GM21367 (cell line): ENCODE measurements at regions not wholly inside any gene's neighbourhood (a gene's known extent, or its start where the extent isn't known, plus 50 kb on each side); places are given as distances from the start of the nearest gene placed in this dataset.

Source experiments
- ATAC-seq: cut with Tn5 transposase; IDR thresholded peaks from one replicate; pipeline ENCODE4 v1.9.1; 2021; ENCODE audit not compliant: unreplicated experiment

- ATAC-seq = no peak
Measured at GRCh38 chr2:219886615-219887014, 259.2 kb downstream of the SLC4A3 start.

GRCh38 chr2:219887870-219888269, 260.4 kb downstream of the SLC4A3 start:
- no peak for ATAC-seq

DNA sequence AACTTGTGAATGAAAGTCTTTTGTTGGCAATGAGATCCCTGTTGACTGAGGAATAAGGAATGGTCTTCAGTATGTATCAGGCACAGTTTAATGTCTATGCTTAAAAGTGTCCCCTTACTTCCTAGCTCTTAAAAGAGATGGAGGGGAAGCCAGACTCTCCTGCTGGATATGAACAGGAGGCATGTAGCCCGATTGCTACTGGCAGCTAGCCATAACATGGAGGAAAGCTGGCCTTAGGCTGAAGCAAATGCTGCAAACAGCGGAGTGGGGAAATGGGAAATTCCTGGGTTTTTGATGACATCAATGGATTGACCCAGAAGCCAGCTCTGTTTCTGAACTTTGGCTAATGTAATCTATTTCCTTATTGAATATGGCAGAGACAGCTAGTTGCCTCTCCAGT, 266.1 kb downstream of the SLC4A3 start:
- no peak for ATAC-seq

DNA sequence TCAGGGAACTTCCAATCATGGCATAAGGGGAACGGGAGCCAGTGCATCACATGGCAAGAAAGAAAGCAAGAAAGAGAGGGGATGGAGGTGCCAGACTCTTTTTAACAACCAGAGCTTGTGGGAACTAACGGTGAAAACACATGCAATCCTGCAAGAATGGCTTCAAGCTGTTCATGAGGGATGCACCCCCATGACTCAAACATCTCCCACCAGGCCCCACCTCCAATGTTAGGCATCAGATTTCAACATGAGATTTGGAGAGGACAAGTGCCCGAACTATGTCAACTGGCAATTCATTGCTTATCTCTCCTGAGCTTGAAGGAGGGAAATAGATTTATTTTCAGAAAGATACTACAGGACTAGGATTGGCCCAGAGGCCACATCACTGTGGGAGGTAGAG, 270.0 kb downstream of the SLC4A3 start:
- no peak for ATAC-seq

GRCh38 chr2:219901155-219901554, 273.7 kb downstream of the SLC4A3 start:
- ATAC-seq = peak; percentile 76

- ATAC-seq = no peak
Measured at GRCh38 chr2:219902891-219903552, 275.6 kb downstream of the SLC4A3 start.

- ATAC-seq = no peak
Measured at GRCh38 chr2:219905640-219906039, 278.2 kb downstream of the SLC4A3 start.

DNA sequence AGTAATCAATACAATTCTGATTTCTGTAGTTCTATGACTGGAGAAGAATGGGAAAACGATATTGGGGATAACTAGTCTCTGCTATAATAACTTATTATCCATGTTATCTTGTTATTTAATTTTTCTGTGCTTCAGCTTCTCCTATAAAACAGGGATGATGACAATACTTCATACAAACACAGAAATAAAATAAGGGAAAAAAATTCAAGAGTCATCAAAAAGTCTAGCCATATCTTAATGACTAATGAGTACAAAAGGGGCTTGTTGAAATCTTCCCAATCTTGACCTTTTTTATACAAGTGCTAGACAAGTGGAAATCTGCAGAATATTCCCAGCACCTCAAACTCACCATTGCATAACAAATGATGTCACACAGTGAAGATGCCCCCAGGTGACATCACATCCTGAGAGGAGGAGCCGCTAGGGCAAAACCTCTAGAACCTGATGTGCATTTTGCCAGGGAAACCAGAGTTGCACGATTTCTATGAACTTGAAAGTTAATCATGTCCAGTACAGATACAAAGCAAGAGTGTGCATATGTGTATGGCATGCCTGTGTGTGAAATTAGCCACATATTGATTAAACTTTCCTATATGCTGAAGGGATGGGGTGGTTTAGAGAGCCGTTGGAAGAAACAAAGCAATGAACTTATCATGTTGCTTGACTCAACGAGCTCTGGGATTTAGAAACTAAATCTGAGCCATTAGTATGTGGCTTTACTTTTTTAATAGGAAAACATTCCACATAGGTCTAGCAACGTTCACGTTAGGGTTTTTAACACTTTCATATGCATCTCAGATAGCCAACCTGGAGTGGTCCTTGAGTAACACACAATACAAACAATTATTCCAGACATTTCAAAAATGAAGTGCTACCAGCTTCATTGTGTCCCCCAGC, 278.9 kb downstream of the SLC4A3 start:
- ATAC-seq = no peak

GRCh38 chr2:219907011-219907365, 279.6 kb downstream of the SLC4A3 start:
- no peak for ATAC-seq

DNA sequence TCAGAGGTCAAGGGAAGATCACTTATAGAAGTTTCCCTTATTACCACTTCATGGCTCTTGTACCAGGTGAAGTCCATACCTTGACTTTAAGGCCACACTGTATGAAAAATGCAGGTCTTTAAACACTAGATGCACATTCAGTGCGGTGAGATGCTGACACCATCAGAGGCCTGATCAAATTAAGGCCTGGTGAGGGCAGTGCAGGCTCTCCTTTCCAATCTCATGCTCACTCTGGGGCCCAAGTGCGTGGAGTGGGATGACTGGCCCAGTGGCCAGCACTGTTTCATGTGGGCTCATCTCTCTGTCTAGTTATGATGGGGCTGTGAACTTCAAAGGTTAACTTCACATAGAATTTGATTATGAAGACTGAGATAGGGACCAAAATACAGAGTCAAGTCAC, 281.1 kb downstream of the SLC4A3 start:
- no peak for ATAC-seq

DNA sequence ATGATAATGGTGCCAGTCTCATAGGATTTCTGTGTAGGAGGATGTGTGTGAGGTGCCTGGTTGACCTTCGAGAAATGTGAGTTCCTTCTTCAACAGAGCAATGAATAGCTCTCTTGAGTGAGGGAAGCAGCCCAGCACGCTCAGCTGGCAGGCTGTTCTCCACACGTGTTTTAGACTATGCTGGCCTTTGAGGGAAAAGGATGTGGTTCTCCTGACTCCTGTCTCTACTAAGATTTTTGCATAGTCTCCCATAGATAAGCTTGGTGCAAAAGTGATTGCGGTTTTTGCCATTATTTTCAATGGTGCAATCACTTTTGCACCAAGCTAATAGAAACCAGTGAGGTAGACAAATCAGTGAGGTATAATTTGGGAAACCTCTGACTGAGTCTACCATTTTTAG, 284.1 kb downstream of the SLC4A3 start:
- no peak for ATAC-seq

DNA sequence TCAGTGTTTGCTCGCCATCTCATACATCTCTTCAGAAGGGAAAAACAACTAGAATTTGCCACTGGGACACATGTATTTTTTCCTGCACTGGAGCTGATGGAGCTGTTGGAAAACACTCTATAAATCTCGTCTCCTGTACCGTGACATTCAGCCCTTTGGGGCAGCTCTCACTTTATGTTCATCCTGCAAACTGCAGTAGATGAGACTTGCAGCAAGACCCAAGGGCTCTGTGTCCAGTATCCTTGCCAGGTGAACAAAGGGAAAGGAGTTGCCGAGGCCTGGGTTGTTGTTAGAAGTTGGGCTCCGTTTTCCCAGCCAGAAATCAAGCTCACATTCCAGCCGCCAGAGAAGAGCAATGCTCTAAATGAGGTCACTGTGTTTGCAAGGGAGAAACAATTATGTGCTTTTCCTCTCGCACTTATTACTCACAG, 285.1 kb downstream of the SLC4A3 start:
- ATAC-seq = no peak

DNA sequence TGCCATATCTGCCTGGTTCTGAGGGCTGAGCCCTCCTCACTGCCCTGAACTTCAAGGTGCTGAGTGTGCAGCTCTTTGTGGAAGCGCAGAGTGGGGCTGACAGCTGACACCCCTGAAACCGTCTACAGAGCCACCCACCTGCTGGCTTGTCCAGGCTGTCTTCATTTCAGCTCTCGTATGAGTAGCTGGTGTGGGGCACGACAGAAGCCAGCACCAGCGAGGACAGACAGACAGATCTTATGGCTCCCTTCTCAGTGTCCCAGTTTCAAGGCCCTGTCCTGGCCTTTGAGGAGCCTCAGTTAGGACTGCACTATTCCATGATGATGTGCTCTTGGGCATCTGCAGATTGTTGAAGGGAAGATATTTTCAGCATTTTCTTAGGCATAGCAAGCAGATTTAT, 287.1 kb downstream of the SLC4A3 start:
- ATAC-seq = no peak

DNA sequence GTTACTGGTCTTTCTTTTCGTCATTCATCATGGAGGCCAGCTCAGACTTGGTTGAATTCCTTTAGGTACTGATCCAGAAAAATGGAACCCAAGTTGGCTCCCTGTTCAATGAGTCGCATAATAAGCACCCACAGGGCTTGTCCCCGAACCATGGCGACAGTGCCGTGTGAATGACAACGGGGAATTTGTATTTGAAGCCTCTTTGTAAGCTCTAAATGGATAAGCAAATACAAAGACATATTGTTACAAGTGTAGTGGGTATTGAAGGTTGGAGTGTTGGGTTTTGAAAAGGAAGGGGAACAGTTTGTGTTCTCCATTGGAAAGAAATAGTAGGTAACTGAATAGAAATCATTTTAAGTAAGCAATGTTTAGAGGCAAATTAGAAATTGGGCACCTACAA, 288.9 kb downstream of the SLC4A3 start:
- no peak for ATAC-seq

GRCh38 chr2:219916726-219917440, 289.5 kb downstream of the SLC4A3 start:
- ATAC-seq = no peak

GRCh38 chr2:219918254-219918653, 290.8 kb downstream of the SLC4A3 start:
- no peak for ATAC-seq

DNA sequence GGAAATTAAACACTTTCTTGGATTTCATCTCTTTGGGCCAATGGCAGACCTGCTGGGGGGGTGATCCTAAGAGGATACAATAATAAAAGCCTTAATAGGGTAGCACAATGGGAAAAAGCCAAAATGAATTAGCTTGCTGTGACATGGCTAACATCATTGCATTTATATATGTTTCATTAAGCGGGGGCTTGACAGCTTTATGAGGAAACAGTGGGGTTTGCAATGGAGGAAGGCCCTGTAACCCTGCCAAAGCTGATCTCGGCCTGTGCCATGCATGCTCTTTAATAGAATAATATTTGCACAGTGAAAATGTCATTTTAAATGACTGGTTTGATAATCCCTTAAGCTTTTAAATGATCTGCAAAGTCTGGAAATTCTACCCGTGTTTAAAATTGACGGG, 291.5 kb downstream of the SLC4A3 start:
- no peak for ATAC-seq

- no peak for ATAC-seq
Measured at GRCh38 chr2:219919506-219919905, 292.1 kb downstream of the SLC4A3 start.

DNA sequence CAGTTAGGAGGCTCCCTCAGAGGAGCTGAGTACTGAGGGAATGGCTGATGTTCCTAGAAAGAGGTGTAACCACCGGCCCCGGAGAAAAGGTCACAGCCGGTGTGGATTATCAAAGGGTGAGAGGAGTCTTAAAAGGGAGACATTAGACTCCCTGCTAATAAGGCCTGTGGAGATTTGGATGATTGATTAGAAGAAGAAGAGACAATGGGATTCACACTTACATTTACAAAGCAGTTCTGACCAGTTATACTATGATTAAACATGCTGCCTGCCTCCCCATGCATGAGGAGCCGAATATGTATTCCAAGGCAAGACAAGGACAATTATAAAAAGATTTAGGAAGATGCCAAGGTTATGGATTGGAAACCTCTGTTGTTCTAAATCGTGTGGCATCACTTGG, 302.4 kb downstream of the SLC4A3 start:
- ATAC-seq = no peak

- ATAC-seq = no peak
Measured at GRCh38 chr2:219939647-219940046, 312.2 kb downstream of the SLC4A3 start.

DNA sequence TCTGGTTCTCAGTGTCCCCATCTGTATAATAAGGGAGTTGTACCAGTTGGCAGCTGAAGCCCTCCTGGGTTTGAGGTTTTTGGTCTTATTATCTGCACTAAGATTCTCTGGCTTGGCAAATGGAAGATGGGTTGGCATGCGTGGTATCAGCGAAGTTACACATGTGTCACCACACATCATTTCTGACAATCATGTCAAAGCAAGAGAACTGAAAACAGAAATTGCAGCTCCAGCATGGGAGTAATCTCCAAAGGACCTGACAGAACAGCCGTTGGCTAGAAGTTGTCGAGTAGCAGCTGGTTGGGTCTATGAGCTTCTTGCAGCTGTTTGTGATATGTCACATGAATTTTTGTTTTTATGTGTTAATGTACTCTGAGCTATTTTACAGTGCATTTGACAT, 317.4 kb downstream of the SLC4A3 start:
- ATAC-seq = no peak

- ATAC-seq = no peak
Measured at GRCh38 chr2:219946021-219946420, 318.6 kb downstream of the SLC4A3 start.
